Stimulated activated naive CD8-positive, alpha-beta T cell treated with anti-CD3 and anti-CD28 coated beads, Interleukin-15, amount 100 ng/mL, for 72 hours (primary cell): ENCODE measurements at regions not wholly inside any gene's neighbourhood (a gene's known extent, or its start where the extent isn't known, plus 50 kb on each side); places are given as distances from the start of the nearest gene placed in this dataset.

Source experiments
- ATAC-seq: fragments of 150-1000 bp; cut with Tn5 transposase; 2 replicates; pipeline ENCODE4 v1.10.0; 2021; ENCODE audit warnings: mild to moderate bottlenecking, moderate library complexity
- DNase-seq, 2 donors: peaks; one replicate each; pipeline ENCODE4 v3.0.0; 2021 to 2022
- H3K27ac Mint-ChIP-seq, 2 donors: one replicate each; pipeline ENCODE4 v1.8.0; 2022; ENCODE audit warnings: mild to moderate bottlenecking in 2 of 2, mixed read lengths in 2 of 2, moderate library complexity in 2 of 2
- H3K27me3 Mint-ChIP-seq: one replicate; pipeline ENCODE4 v1.8.0; 2022; ENCODE audit warnings: mixed read lengths
- H3K4me1 Mint-ChIP-seq: one replicate; pipeline ENCODE4 v1.8.0; 2022; ENCODE audit warnings: mild to moderate bottlenecking, mixed read lengths
- H3K4me3 Mint-ChIP-seq, 2 donors: one replicate each; pipeline ENCODE4 v1.8.0; 2022; ENCODE audit warnings: mild to moderate bottlenecking in 2 of 2, mixed read lengths in 2 of 2, moderate library complexity in 1 of 2
- H3K9me3 Mint-ChIP-seq, 2 donors: one replicate each; pipeline ENCODE4 v1.8.0; 2022; ENCODE audit warnings: mixed read lengths in 2 of 2

- DNase-seq (peak; percentile 68 to 81), ATAC-seq (peak; percentile 76)
- no peaks in the 10 kb centered on the region for H3K9me3 Mint-ChIP-seq
Measured at GRCh38 chr14:73785834-73786635, 65.6 kb upstream of the PTGR2 start.

GRCh38 chr14:73785336-73785833 lies 66.2 kb upstream of the PTGR2 start:
- DNase-seq (no peak), ATAC-seq (no peak)
- Mint-ChIP-seq H3K27me3 (no peaks in the 10 kb centered on the region), H3K27ac (peak overlapping the region; percentile 97 to 98), H3K4me1 (peaks cover 79% of the 10 kb centered on the region), H3K4me3 (peak overlapping the region; percentile 78 to 93), H3K9me3 (no peaks in the 10 kb centered on the region)

More at GRCh38 chr14:73785834-73786635, 65.6 kb upstream of the PTGR2 start:
- peak overlapping the region; percentile 97 to 98 for H3K27ac Mint-ChIP-seq
- no peaks in the 10 kb centered on the region for H3K27me3 Mint-ChIP-seq
- peaks cover 72% of the 10 kb centered on the region for H3K4me1 Mint-ChIP-seq
- H3K4me3 Mint-ChIP-seq: peak overlapping the region; percentile 78 to 93

DNA sequence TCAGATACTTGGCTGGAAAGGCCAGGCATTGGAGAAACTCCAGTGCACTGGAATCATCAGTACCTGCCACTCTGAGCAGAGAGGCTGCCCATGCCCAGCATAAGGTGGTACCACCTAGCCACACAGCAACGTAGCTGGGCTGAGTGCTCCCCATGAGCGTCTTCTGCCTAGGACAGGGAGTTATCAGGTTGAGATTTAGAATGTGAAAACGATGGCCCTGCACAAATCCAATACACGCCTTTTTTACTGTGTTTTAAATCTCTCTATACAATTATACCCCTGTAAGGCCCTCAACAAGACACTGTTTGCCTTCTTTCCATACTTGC lies 66.7 kb upstream of the PTGR2 start:
- peaks cover 79% of the 10 kb centered on the region for H3K4me1 Mint-ChIP-seq
- H3K9me3 Mint-ChIP-seq: no peaks in the 10 kb centered on the region
- H3K27me3 Mint-ChIP-seq: no peaks in the 10 kb centered on the region
- H3K27ac Mint-ChIP-seq: peak overlapping the region; percentile 97 to 98
- ATAC-seq (no peak), DNase-seq (no peak)
- H3K4me3 Mint-ChIP-seq: peak overlapping the region; percentile 78 to 93

DNA sequence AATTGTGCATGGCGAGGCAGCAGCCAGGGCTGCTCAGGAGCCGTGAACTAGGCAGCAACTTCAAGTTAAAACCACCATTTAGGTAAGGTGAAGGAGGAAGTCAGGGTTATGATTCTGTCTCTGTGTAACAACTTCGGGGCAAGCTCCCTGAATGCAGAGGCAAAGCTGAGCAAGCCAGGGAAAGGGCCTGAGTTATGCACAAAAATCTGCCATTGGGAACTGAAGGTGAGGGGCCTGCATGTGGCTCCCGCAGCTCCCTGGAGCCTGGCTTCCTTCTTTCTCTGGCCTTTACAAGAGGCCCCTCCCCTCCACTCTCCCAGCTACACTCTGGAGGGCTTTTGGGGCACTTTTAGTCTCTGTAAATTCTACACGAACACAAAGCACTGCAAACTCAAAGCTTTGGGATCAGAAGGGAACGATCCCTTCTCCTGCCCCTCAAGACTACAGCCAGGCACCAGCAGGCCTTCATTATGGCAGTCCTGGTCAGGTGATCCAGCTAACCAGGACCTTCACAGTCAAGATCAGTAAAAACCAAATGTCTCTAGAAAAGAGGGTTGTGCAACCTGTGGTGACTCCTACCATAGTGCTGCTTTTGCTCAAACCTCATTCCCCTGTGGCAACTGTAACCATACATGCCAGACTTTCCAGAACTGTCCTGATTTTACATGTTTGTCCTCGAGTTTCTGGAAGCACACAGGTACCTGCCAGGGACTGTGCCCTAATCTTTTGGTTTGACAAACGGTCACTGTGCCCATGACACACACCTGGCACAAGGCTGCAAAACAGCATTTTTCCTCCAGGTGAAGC lies 67.2 kb upstream of the PTGR2 start:
- H3K9me3 Mint-ChIP-seq: no peaks in the 10 kb centered on the region
- peaks cover 75% of the 10 kb centered on the region for H3K4me1 Mint-ChIP-seq
- peak overlapping the region; percentile 81 to 84 for H3K27ac Mint-ChIP-seq
- peak overlapping the region; percentile 78 to 93 for H3K4me3 Mint-ChIP-seq
- H3K27me3 Mint-ChIP-seq: no peaks in the 10 kb centered on the region
- ATAC-seq: peak; percentile 21
- no peak for DNase-seq

DNA sequence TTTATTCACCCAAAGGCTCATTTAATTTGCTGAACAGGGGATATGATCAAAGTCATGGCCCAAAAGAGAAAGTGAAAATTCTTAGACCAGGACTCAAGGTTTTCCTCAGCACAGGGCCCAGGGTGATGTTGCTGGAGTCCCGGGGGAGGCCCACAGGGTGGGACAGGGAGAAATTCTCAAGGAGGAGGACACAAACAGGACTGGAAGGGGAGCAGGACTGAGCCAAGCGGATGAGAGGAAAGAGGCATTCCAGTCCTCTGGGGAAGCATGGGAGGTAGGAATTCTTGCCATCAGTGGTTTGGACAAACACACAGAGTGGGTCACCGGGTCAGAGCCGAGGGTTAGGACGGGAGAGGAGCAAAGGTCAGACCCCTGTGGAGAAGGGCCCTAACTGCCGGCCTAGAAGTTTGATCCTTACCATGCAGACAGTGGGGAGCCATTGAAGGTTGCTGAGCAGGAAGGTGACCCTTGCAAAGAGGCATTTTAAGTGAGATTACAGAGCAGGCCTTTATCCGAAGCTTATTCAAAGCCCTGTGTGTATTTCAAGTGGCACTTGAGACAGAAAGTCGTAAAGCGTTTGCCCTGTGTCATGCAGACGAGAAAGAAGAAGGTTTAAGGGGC lies 68.4 kb upstream of the PTGR2 start:
- no peaks in the 10 kb centered on the region for H3K27me3 Mint-ChIP-seq
- H3K9me3 Mint-ChIP-seq: no peaks in the 10 kb centered on the region
- peak overlapping the region in 1 of 2 donors; percentile 87 for H3K27ac Mint-ChIP-seq
- ATAC-seq (no peak), DNase-seq (no peak)
- H3K4me1 Mint-ChIP-seq: peaks cover 72% of the 10 kb centered on the region
- peak overlapping the region; percentile 78 to 93 for H3K4me3 Mint-ChIP-seq

DNA sequence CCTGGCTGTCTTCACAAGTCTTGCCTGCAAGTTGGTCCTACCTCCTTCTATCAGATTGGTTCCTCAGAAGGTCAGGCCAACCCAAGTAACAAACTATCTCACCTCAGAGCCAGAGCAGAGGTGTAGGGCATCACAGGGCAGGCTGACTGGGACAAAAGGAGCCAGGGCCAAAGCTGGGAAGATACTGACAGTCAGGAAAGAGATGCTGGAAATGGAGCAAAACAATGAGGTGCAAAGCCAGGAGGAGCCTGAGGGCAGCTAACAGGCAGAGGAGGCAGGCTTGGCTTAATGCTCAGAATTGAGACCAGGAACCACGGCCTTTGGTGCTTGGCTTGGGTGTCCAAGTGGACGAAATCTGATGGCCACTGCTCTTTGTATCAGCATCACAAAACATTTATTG lies 68.4 kb upstream of the PNMA1 start:
- Mint-ChIP-seq H3K9me3 (no peaks in the 10 kb centered on the region), H3K27ac (peak overlapping the region; percentile 79 to 87), H3K27me3 (no peaks in the 10 kb centered on the region), H3K4me3 (peak overlapping the region; percentile 78 to 93), H3K4me1 (peaks cover 72% of the 10 kb centered on the region)
- ATAC-seq (no peak), DNase-seq (no peak)

GRCh38 chr14:73780896-73781295 lies 66.7 kb upstream of the PNMA1 start:
- no peak overlapping the region for H3K27ac Mint-ChIP-seq
- DNase-seq: no peak
- H3K27me3 Mint-ChIP-seq: no peaks in the 10 kb centered on the region
- peaks cover 84% of the 10 kb centered on the region for H3K4me1 Mint-ChIP-seq
- ATAC-seq: no peak
- H3K4me3 Mint-ChIP-seq: no peak overlapping the region
- no peaks in the 10 kb centered on the region for H3K9me3 Mint-ChIP-seq

DNA sequence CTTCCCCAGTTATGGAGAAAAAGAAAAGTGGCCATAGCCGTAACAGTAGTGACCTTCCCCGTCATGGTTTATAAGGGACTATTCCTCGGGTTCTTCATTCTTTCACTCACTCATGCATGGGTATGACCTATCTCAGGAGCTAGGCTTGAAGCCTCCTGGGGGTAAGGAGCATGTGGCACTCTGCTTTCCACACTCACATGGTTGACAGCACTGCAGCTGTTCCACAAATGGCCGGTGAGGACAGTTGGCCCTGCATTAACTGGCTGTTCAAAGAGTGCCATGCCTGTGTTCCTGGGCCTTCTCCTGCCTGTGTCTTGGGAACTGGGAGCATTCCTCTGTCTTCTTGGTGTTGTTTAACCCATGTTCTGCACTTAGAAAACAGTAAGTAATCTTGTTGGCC lies 66.2 kb upstream of the PNMA1 start:
- Mint-ChIP-seq H3K27ac (peak overlapping the region in 1 of 2 donors; percentile 80), H3K4me3 (no peak overlapping the region), H3K4me1 (peaks cover 84% of the 10 kb centered on the region), H3K9me3 (no peaks in the 10 kb centered on the region), H3K27me3 (no peaks in the 10 kb centered on the region)
- ATAC-seq (no peak), DNase-seq (no peak)

- H3K4me3 Mint-ChIP-seq: no peak overlapping the region
- DNase-seq (no peak), ATAC-seq (no peak)
- H3K9me3 Mint-ChIP-seq: no peaks in the 10 kb centered on the region
- no peaks in the 10 kb centered on the region for H3K27me3 Mint-ChIP-seq
- H3K4me1 Mint-ChIP-seq: peaks cover 84% of the 10 kb centered on the region
- H3K27ac Mint-ChIP-seq: no peak overlapping the region
Measured at GRCh38 chr14:73778736-73779135, 64.6 kb upstream of the PNMA1 start.

GRCh38 chr14:73777420-73777819 lies 63.2 kb upstream of the PNMA1 start:
- Mint-ChIP-seq H3K27ac (peak overlapping the region in 1 of 2 donors; percentile 48), H3K9me3 (no peaks in the 10 kb centered on the region), H3K4me3 (no peak overlapping the region), H3K4me1 (peaks cover 84% of the 10 kb centered on the region), H3K27me3 (no peaks in the 10 kb centered on the region)
- ATAC-seq (no peak), DNase-seq (no peak)

DNA sequence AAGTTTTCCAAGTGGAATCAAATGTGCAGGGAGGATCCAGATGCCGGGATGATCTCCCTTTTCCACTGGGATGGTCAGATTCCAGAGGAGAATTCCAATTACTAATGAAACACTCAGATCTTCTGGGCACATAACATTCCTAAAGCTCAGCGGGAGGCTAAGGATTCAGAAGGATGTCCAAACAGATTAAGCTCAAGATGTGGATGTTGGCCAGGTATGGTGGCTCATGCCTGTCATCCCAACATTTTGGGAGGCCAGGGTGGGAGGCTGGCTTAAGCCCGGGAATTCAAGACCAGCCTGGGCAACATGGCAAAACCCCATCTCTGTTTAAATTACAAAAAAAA lies 62.0 kb upstream of the PNMA1 start:
- no peak overlapping the region for H3K4me3 Mint-ChIP-seq
- H3K9me3 Mint-ChIP-seq: no peaks in the 10 kb centered on the region
- H3K27me3 Mint-ChIP-seq: no peaks in the 10 kb centered on the region
- peaks cover 90% of the 10 kb centered on the region for H3K4me1 Mint-ChIP-seq
- no peak overlapping the region for H3K27ac Mint-ChIP-seq
- DNase-seq: no peak
- no peak for ATAC-seq

DNA sequence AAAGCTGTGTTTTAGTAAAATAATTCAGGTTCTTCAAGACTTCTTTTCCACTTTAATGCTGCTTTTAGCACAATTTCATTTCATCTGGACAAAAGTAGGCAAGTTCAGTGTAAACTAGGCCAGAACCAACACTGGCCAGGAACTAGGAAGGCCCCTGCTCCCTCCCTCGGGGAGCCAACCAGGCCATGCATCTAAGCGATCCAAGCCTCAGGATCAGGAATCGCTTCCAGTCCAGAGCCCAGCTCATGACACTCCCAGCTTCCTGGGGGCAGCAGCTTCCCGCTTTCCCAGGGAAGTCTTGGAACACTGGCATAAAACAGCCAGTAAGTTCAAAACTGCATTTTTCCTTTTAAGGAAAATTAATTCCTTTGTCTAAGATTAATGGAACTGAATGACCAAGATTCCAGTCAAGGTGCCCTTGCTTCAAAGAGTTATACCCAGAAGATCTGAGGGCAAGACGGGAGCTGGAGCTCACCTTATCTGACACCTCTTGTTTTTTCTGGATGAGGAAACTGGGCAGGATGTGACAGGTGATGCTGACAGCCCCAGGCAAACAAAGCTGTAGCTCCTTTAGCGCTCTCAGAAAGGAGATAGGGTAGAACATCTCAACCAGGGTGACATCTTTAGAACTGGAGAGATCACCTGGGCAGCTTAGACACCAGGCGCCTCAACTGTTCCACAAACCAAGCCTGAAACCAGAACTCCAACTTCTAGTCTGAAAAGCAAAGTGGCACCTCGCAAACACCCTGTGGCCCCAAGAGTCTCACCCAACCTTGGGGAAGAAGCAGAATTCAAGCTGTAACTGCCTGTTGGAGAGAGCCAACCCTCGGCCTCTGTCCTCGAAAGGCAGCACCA lies 61.4 kb upstream of the PNMA1 start:
- ATAC-seq (no peak), DNase-seq (no peak)
- H3K4me3 Mint-ChIP-seq: no peak overlapping the region
- no peaks in the 10 kb centered on the region for H3K9me3 Mint-ChIP-seq
- H3K27me3 Mint-ChIP-seq: no peaks in the 10 kb centered on the region
- peaks cover 90% of the 10 kb centered on the region for H3K4me1 Mint-ChIP-seq
- no peak overlapping the region for H3K27ac Mint-ChIP-seq

DNA sequence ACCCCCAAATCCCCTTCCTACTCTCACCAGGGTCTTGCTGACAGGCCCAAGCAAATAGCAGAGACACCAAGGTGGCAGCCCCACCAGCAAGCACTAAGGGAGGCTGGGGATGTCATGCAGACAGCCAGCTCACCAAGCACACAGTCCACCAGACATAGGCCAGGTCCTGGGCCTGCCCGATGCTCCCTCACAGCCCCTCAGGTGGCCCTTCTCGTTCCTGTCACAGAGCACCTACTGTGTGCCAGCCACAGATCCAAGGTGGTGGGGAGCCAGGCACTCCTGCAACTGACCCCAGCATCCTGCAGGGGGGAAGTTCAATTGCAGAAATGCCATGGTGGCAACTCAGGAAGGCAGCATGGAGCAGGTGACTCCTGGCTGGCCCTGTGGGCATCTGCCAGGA lies 60.5 kb upstream of the PNMA1 start:
- Mint-ChIP-seq H3K27me3 (no peaks in the 10 kb centered on the region), H3K27ac (peak overlapping the region in 1 of 2 donors; percentile 14), H3K9me3 (no peaks in the 10 kb centered on the region), H3K4me3 (peak overlapping the region in 1 of 2 donors; percentile 24), H3K4me1 (peaks cover 92% of the 10 kb centered on the region)
- DNase-seq (no peak), ATAC-seq (no peak)

DNA sequence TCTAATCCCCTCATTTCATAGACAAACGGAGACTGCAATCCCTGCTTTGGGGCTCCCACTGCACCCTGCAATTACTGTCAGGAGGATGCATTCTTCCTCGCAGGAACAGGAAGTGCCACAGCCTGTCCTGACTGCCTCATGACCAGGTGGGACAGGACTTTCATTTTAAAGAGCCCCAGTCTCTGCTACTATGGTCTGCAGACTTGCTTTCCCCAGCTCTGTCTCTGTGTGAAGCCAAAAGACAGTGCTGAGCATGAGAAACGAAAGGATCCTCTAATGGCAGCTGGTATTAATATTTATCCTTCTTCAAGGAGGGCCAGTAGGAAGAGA lies 60.0 kb upstream of the PNMA1 start:
- Mint-ChIP-seq H3K27ac (no peak overlapping the region), H3K4me3 (peak overlapping the region in 1 of 2 donors; percentile 24), H3K9me3 (no peaks in the 10 kb centered on the region), H3K27me3 (no peaks in the 10 kb centered on the region), H3K4me1 (peaks cover 94% of the 10 kb centered on the region)
- DNase-seq (no peak), ATAC-seq (no peak)
